ENCODE measurements at regions not wholly inside any gene's neighbourhood (a gene's known extent, or its start where the extent isn't known, plus 50 kb on each side); places are given as distances from the start of the nearest gene placed in this dataset.

DNA sequence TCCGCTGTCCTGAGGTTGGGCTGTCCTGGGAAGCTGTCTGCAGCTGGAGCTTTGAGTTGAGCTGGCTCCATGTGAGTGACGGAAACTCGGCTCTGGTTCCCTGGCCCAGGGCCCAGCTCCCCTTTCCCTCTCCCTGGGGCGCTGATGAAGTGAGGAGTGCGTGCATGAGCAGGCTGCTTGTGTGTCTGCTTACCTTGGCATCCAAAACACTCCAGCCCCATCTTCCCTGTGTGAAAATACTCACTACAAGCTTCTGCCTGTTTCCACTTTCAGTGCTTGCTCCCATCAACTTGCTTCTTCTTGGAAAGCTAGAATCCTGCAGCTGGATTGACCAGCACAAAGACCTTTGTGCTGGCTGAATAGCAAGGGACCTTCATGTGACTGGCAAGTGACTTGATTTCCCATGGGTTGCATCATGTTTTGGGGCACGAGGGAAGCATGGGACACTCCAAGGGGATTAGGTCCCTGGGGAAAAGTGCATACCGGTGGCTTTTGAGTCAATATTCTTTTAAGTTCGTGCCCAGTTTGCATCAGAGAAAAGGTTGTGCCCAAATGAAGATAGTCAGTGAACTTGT is 198.1 kb downstream of the GADD45G start:
- TF ChIP-seq, protein P1, sequence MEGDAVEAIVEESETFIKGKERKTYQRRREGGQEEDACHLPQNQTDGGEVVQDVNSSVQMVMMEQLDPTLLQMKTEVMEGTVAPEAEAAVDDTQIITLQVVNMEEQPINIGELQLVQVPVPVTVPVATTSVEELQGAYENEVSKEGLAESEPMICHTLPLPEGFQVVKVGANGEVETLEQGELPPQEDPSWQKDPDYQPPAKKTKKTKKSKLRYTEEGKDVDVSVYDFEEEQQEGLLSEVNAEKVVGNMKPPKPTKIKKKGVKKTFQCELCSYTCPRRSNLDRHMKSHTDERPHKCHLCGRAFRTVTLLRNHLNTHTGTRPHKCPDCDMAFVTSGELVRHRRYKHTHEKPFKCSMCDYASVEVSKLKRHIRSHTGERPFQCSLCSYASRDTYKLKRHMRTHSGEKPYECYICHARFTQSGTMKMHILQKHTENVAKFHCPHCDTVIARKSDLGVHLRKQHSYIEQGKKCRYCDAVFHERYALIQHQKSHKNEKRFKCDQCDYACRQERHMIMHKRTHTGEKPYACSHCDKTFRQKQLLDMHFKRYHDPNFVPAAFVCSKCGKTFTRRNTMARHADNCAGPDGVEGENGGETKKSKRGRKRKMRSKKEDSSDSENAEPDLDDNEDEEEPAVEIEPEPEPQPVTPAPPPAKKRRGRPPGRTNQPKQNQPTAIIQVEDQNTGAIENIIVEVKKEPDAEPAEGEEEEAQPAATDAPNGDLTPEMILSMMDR (IDR thresholded peaks at IDR 0.05; ENCODE audit: low read depth, low read length): no peak
- no peak for TF ChIP-seq POLR2A (IDR thresholded peaks at IDR 0.05; ENCODE audit: extremely low read depth, insufficient read length)
